OCI-LY7 (cell line): ENCODE measurements at regions not wholly inside any gene's neighbourhood (a gene's known extent, or its start where the extent isn't known, plus 50 kb on each side); places are given as distances from the start of the nearest gene placed in this dataset.

Source experiments
- BruUV-seq: library from RNA; stranded (reverse); fragments of 400-500 nt; replicated peaks from 2 replicates; lab custom pipeline; 2021; lab: Mats Ljungman, UMichigan
- CTCF ChIA-PET: fragments of 300-600 bp; sonication (Branson Sonifier 250); formaldehyde crosslinking; loops from one replicate; lab custom pipeline; 2022; ENCODE audit warnings: antibody characterized with exemption; ENCODE audit not compliant: unreplicated experiment; lab: Charles Lee
- POLR2A ChIA-PET: fragments of 300-600 bp; sonication (Branson Sonifier 250); formaldehyde crosslinking; loops from one replicate; lab custom pipeline; 2022; ENCODE audit warnings: antibody characterized with exemption; lab: Charles Lee
- DNase-seq: peaks from one replicate; pipeline ENCODE4 v3.0.0-alpha.2; 2015; ENCODE audit warnings: low spot score
- H2AFZ ChIP-seq: fragments of 200-600 bp; sonication (generic), shearing (Covaris generic); 2 replicates; pipeline ENCODE4 v1.6.1; 2014; ENCODE audit warnings: mild to moderate bottlenecking, antibody characterized with exemption, low read length, moderate library complexity
- H3K27ac ChIP-seq: fragments of 200-600 bp; sonication (generic); 2 replicates; pipeline ENCODE4 v1.5.1; 2014; ENCODE audit warnings: mixed run types, low read depth, mild to moderate bottlenecking, moderate library complexity, low read length, inconsistent platforms; ENCODE audit not compliant: poor library complexity, severe bottlenecking
- H3K36me3 ChIP-seq: fragments of 200-600 bp; sonication (generic); 2 replicates; pipeline ENCODE4 v1.6.1; 2014; ENCODE audit warnings: mild to moderate bottlenecking, antibody characterized with exemption, low read length, moderate library complexity, mixed read lengths; ENCODE audit not compliant: insufficient read depth
- H3K4me1 ChIP-seq: fragments of 200-600 bp; sonication (generic); 2 replicates; pipeline ENCODE4 v1.5.1; 2014; ENCODE audit warnings: mild to moderate bottlenecking, low read length; ENCODE audit not compliant: insufficient read depth, poor library complexity, severe bottlenecking
- H3K4me2 ChIP-seq: fragments of 200-600 bp; sonication (generic); 2 replicates; pipeline ENCODE4 v1.6.1; 2014; ENCODE audit warnings: mild to moderate bottlenecking, low read length
- H3K4me3 ChIP-seq: fragments of 200-600 bp; sonication (generic); 2 replicates; pipeline ENCODE4 v1.5.1; 2014; ENCODE audit warnings: mild to moderate bottlenecking, low read depth, low read length; ENCODE audit not compliant: poor library complexity, severe bottlenecking
- H3K79me2 ChIP-seq: fragments of 200-600 bp; sonication (generic); 2 replicates; pipeline ENCODE4 v1.6.1; 2016; ENCODE audit warnings: low read depth, mild to moderate bottlenecking, low read length, moderate library complexity, mixed read lengths; ENCODE audit not compliant: insufficient read depth
- H3K9me2 ChIP-seq: fragments of 200-600 bp; sonication (generic); 2 replicates; pipeline ENCODE4 v1.6.1; 2016; ENCODE audit warnings: mild to moderate bottlenecking, low read length, mixed read lengths; ENCODE audit not compliant: insufficient read depth
- H3K9me3 ChIP-seq: fragments of 200-600 bp; sonication (generic); 2 replicates; pipeline ENCODE4 v1.6.1; 2014; ENCODE audit warnings: mild to moderate bottlenecking, mixed run types, low read length, mixed read lengths
- H4K20me1 ChIP-seq: fragments of 200-600 bp; sonication (generic); 2 replicates; pipeline ENCODE4 v1.6.1; 2014; ENCODE audit warnings: mild to moderate bottlenecking, antibody characterized with exemption, low read length, moderate library complexity, mixed read lengths; ENCODE audit not compliant: insufficient read depth
- EZH2phosphoT487 ChIP-seq: fragments of 200-600 bp; sonication (generic); IDR thresholded peaks from 2 replicates; pipeline ENCODE4 v1.6.1; 2018; ENCODE audit warnings: low read depth, borderline replicate concordance, mild to moderate bottlenecking, mixed run types, antibody characterized with exemption, low read length, moderate library complexity, mixed read lengths
- intact Hi-C: fragments of 100-400 bp; cut with micrococcal nuclease; formaldehyde crosslinking; loops from one replicate; pipeline ENCODE4 v1.10.0; 2022; ENCODE audit not compliant: unreplicated experiment
- TF ChIP-seq, protein P1 (sequence below): fragments of 200-600 bp; sonication (generic); conservative IDR thresholded peaks from 2 replicates; pipeline ENCODE4 v1.5.1; 2014; ENCODE audit warnings: mild to moderate bottlenecking, antibody characterized with exemption, low read length, moderate library complexity, mixed read lengths

DNA sequence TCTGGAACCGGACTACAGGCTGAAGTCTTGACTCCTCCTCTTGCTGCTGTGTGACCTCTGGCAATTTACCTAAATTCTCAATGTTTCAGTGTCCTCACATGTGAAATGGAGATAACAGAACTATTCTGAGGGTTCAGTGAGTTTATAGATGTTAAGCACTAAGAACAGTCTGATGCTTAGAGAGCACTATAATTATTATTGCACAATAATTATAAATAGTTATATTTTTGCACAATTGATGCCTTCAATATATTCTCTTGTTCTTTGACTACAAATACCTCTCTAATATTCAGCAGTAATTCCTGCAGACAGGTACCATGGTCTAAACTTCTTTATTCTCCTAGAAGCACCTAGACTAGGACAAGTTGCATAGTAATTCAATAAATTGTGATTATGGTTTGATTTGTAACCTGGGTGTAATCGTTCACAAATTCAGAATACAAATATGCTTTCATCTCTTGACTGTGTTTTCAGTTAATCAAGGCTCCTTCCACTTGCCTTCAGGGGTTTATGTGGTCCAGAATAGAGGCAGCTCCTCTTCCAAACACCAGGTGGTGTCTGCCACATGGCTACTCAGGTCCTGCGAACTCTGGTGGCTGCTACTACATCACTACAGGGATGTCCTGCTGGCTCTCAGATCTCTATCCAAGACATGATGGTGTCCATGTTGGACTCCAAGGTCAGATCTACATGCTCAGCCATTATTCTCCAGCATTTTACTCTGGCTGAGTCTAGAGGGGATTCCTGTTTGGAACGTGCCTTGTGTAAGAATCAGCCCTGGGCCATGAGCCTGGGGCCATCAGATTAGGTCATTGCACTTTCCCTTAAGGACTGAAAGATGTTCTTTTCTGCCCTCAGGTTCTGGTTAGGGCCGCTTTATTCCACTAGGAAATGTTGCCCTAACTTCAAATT, 103.4 kb downstream of the QRFPR start:
- POLR2A ChIA-PET: no interaction called here

DNA sequence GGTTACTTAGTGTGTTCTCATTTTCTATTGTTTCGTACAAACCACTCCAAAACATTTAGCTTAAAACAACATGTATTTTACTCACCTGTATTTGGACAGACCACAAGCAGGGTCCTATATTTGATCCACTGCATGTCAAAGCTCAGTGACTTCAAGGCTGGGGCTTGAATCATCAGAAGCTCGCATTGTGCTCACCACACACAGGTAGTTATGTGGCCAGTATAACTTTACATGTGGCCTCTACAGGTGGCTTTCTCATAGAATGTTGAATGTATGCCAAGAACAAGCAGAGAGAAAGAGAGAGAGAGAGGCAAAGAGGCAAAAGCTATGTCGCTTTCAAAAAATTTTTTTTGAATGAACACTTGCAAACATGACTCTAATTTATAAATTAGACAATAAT, 107.6 kb downstream of the QRFPR start:
- Histone ChIP-seq H3K27ac (no peak overlapping the region), H2AFZ (no peak overlapping the region), H3K36me3 (no peaks in the 10 kb centered on the region), H3K9me2 (no peaks in the 10 kb centered on the region), H4K20me1 (no peaks in the 10 kb centered on the region), H3K4me3 (no peak overlapping the region), H3K4me1 (no peaks in the 10 kb centered on the region), H3K9me3 (no peaks in the 10 kb centered on the region), H3K79me2 (no peaks in the 10 kb centered on the region), H3K4me2 (no peak overlapping the region)
- ChIA-PET CTCF (no interaction called here), POLR2A (interaction anchor here (0.6 to 2.5 kb wide), 4 partner anchors 13 to 189 kb away, joined by 3 to 9 read pairs (median 3); no protein-coding TSS in a partner anchor)
- DNase-seq: no peak
- BruUV-seq: no TSS peak
- intact Hi-C loops: no loop called here
- TF ChIP-seq EZH2phosphoT487: no peak
- TF ChIP-seq, protein P1, sequence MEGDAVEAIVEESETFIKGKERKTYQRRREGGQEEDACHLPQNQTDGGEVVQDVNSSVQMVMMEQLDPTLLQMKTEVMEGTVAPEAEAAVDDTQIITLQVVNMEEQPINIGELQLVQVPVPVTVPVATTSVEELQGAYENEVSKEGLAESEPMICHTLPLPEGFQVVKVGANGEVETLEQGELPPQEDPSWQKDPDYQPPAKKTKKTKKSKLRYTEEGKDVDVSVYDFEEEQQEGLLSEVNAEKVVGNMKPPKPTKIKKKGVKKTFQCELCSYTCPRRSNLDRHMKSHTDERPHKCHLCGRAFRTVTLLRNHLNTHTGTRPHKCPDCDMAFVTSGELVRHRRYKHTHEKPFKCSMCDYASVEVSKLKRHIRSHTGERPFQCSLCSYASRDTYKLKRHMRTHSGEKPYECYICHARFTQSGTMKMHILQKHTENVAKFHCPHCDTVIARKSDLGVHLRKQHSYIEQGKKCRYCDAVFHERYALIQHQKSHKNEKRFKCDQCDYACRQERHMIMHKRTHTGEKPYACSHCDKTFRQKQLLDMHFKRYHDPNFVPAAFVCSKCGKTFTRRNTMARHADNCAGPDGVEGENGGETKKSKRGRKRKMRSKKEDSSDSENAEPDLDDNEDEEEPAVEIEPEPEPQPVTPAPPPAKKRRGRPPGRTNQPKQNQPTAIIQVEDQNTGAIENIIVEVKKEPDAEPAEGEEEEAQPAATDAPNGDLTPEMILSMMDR: no peak

More for the DNA sequence above, 103.4 kb downstream of the QRFPR start:
- Histone ChIP-seq H2AFZ (no peak overlapping the region), H3K27ac (no peak overlapping the region), H3K4me3 (no peak overlapping the region), H3K36me3 (no peaks in the 10 kb centered on the region), H3K9me2 (no peaks in the 10 kb centered on the region), H3K4me2 (no peak overlapping the region), H3K79me2 (no peaks in the 10 kb centered on the region), H3K4me1 (no peaks in the 10 kb centered on the region), H3K9me3 (no peaks in the 10 kb centered on the region), H4K20me1 (no peaks in the 10 kb centered on the region)
- TF ChIP-seq, protein P1: peak; percentile 64
- TF ChIP-seq EZH2phosphoT487: no peak
- CTCF ChIA-PET: no interaction called here
- DNase-seq: peak; percentile 17
- no TSS peak for BruUV-seq
- intact Hi-C loops: no loop called here

DNA sequence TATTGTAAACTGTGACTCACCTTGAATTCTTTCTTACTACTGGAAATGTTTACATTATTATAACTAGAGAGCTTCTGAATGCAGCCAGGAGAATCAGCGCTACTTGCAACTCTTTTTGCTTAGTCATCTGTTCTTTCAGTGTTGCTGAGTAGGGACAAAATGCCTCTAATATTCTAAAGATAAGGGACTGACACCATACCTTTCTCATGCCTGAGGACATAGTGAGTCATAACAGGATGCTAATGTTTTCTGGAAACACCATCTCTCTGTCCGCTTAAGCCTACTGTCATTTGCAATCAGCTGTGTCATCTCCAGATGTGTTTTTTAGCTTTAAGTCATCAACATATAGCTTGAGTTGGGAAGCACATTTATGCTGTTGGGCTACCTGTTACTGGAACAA, 108.3 kb downstream of the QRFPR start:
- Histone ChIP-seq H3K79me2 (no peaks in the 10 kb centered on the region), H2AFZ (no peak overlapping the region), H3K4me1 (no peaks in the 10 kb centered on the region), H3K9me3 (no peaks in the 10 kb centered on the region), H3K4me3 (no peak overlapping the region), H4K20me1 (no peaks in the 10 kb centered on the region), H3K4me2 (no peak overlapping the region), H3K27ac (no peak overlapping the region), H3K36me3 (no peaks in the 10 kb centered on the region), H3K9me2 (no peaks in the 10 kb centered on the region)
- ChIA-PET CTCF (no interaction called here), POLR2A (interaction anchor here (0.6 to 2.5 kb wide), 2 partner anchors 12 to 190 kb away, joined by 3 to 9 read pairs; no protein-coding TSS in a partner anchor)
- intact Hi-C loops: no loop called here
- no peak for DNase-seq
- TF ChIP-seq EZH2phosphoT487: no peak
- TF ChIP-seq, protein P1: no peak
- BruUV-seq: no TSS peak
